ENCODE measurements at regions not wholly inside any gene's neighbourhood (a gene's known extent, or its start where the extent isn't known, plus 50 kb on each side); places are given as distances from the start of the nearest gene placed in this dataset.

DNA sequence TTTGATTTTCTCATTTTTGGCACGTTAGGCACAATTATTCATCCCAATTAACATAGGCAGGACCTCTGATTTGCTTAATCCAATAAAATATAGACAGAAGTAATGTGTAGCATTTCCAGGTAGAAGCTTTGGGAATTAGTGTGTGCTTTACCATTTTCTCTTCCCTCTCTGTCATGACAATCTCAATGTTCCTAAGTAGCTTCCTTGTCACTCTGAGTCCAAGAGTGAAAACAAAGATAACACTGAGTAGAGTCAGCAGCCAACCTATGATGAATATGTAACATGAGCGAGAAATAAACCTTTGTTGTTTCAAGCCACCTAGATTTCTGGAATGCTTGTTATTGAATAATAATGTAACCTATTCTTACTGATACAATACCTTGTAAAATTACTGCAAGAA lies 283.8 kb downstream of the OMA1 start:
- 83% methylated on average over 2 of the region's 2 CpGs for WGBS
- no peaks in the 10 kb centered on the region for H3K4me1 ChIP-seq (ENCODE audit: control insufficient read depth in 4 of 4, insufficient read depth in 4 of 4, low read length in 3 of 4)
- TF ChIP-seq HNF4G (IDR thresholded peaks at IDR 0.05): no peak
- no peak for TF ChIP-seq RAD21 (IDR thresholded peaks at IDR 0.05)
- no peak for TF ChIP-seq SP1 (IDR thresholded peaks at IDR 0.05)
- TF ChIP-seq, protein P1, sequence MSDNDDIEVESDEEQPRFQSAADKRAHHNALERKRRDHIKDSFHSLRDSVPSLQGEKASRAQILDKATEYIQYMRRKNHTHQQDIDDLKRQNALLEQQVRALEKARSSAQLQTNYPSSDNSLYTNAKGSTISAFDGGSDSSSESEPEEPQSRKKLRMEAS (IDR thresholded peaks at IDR 0.05): no peak
- TF ChIP-seq GABPA (IDR thresholded peaks at IDR 0.05 in 1 of 2, conservative IDR thresholded peaks at IDR 0.05 in 1 of 2): no peak
- no peak for TF ChIP-seq RXRA (IDR thresholded peaks at IDR 0.05)
- H3K27me3 ChIP-seq (ENCODE audit: control insufficient read depth in 4 of 4, insufficient read depth in 4 of 4, low read length in 3 of 4): no peaks in the 10 kb centered on the region
- DNase-seq (ENCODE audit: low spot score): no peak
- H3K9me3 ChIP-seq (ENCODE audit: control insufficient read depth in 4 of 4, low read length in 3 of 4): no peaks in the 10 kb centered on the region
- H3K36me3 ChIP-seq (ENCODE audit: control insufficient read depth in 4 of 4, insufficient read depth in 3 of 4, low read depth in 1 of 4, low read length in 3 of 4): no peaks in the 10 kb centered on the region
- no peak overlapping the region for H3K27ac ChIP-seq (ENCODE audit: low read depth in 1 of 2, low read length in 2 of 2)
- H3K9ac ChIP-seq (ENCODE audit: low read depth in 1 of 2, low read length in 2 of 2): no peak overlapping the region
- no peak overlapping the region for H3K4me3 ChIP-seq (ENCODE audit: low read depth in 1 of 3, low read length in 3 of 3)

DNA sequence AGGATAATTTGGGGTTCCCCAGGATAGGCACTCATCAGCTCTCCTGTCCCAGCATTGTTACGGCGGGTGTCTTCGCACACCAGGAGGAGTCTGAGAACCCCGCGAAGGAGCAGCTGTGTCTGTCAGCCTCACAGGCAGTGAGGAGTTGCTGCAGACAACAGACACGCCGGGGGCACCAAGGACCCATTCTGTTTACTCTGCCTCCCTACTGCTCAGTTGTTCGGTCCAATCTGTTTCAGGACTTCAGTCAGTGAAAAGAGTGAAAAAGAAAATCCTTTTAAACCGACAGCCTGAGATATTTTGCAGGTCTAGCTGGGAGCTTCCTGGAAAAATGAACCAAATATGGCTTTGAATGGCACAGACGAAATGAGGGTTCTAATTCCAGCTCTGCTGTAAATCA lies 288.4 kb downstream of the OMA1 start:
- Histone ChIP-seq H3K9ac (ENCODE audit: low read depth in 1 of 2, low read length in 2 of 2) (no peak overlapping the region), H3K9me3 (ENCODE audit: control insufficient read depth in 4 of 4, low read length in 3 of 4) (no peaks in the 10 kb centered on the region), H3K4me1 (ENCODE audit: control insufficient read depth in 4 of 4, insufficient read depth in 4 of 4, low read length in 3 of 4) (no peaks in the 10 kb centered on the region), H3K27me3 (ENCODE audit: control insufficient read depth in 4 of 4, insufficient read depth in 4 of 4, low read length in 3 of 4) (no peaks in the 10 kb centered on the region), H3K4me3 (ENCODE audit: low read depth in 1 of 3, low read length in 3 of 3) (no peak overlapping the region), H3K27ac (ENCODE audit: low read depth in 1 of 2, low read length in 2 of 2) (no peak overlapping the region), H3K36me3 (ENCODE audit: control insufficient read depth in 4 of 4, insufficient read depth in 3 of 4, low read depth in 1 of 4, low read length in 3 of 4) (no peaks in the 10 kb centered on the region)
- 86% methylated on average over 10 of the region's 10 CpGs for WGBS
- TF ChIP-seq, protein P1 (IDR thresholded peaks at IDR 0.05): no peak
- TF ChIP-seq GABPA (IDR thresholded peaks at IDR 0.05 in 1 of 2, conservative IDR thresholded peaks at IDR 0.05 in 1 of 2): no peak
- no peak for TF ChIP-seq EGR1 (IDR thresholded peaks at IDR 0.05; ENCODE audit: low read depth in 2 of 2)
- no peak for TF ChIP-seq TAF1 (conservative IDR thresholded peaks at IDR 0.05)
- DNase-seq (ENCODE audit: low spot score): no peak

DNA sequence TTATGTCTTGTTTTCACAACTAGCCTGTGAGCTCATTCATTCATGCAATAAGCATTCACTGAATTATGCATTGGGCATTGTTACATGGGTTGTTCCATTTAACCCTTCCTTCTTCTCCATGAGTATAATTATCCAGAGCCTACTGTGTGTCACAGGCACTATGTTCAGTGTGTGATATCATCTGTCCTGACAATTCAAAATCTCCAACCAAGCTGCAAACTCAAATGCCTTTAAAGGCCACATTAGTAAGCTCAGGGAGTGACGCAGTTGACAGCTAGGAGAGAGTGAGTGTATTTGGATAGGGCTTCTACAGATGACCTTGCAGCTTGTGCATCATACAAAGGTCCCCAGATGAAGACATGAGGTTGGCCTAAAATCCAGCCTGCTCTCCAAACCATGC lies 289.5 kb downstream of the OMA1 start:
- no peak for TF ChIP-seq FOXA2 (IDR thresholded peaks at IDR 0.05)
- TF ChIP-seq EGR1 (IDR thresholded peaks at IDR 0.05; ENCODE audit: low read depth in 2 of 2): no peak
- TF ChIP-seq, protein P2, sequence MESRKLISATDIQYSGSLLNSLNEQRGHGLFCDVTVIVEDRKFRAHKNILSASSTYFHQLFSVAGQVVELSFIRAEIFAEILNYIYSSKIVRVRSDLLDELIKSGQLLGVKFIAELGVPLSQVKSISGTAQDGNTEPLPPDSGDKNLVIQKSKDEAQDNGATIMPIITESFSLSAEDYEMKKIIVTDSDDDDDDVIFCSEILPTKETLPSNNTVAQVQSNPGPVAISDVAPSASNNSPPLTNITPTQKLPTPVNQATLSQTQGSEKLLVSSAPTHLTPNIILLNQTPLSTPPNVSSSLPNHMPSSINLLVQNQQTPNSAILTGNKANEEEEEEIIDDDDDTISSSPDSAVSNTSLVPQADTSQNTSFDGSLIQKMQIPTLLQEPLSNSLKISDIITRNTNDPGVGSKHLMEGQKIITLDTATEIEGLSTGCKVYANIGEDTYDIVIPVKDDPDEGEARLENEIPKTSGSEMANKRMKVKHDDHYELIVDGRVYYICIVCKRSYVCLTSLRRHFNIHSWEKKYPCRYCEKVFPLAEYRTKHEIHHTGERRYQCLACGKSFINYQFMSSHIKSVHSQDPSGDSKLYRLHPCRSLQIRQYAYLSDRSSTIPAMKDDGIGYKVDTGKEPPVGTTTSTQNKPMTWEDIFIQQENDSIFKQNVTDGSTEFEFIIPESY (IDR thresholded peaks at IDR 0.05): no peak
- no peak for TF ChIP-seq YY1 (IDR thresholded peaks at IDR 0.05)
- TF ChIP-seq, protein P1 (IDR thresholded peaks at IDR 0.05): no peak
- TF ChIP-seq, protein P3, sequence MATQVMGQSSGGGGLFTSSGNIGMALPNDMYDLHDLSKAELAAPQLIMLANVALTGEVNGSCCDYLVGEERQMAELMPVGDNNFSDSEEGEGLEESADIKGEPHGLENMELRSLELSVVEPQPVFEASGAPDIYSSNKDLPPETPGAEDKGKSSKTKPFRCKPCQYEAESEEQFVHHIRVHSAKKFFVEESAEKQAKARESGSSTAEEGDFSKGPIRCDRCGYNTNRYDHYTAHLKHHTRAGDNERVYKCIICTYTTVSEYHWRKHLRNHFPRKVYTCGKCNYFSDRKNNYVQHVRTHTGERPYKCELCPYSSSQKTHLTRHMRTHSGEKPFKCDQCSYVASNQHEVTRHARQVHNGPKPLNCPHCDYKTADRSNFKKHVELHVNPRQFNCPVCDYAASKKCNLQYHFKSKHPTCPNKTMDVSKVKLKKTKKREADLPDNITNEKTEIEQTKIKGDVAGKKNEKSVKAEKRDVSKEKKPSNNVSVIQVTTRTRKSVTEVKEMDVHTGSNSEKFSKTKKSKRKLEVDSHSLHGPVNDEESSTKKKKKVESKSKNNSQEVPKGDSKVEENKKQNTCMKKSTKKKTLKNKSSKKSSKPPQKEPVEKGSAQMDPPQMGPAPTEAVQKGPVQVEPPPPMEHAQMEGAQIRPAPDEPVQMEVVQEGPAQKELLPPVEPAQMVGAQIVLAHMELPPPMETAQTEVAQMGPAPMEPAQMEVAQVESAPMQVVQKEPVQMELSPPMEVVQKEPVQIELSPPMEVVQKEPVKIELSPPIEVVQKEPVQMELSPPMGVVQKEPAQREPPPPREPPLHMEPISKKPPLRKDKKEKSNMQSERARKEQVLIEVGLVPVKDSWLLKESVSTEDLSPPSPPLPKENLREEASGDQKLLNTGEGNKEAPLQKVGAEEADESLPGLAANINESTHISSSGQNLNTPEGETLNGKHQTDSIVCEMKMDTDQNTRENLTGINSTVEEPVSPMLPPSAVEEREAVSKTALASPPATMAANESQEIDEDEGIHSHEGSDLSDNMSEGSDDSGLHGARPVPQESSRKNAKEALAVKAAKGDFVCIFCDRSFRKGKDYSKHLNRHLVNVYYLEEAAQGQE (IDR thresholded peaks at IDR 0.05): no peak
- no peak for TF ChIP-seq NR2F2 (IDR thresholded peaks at IDR 0.05)
- TF ChIP-seq, protein P4, sequence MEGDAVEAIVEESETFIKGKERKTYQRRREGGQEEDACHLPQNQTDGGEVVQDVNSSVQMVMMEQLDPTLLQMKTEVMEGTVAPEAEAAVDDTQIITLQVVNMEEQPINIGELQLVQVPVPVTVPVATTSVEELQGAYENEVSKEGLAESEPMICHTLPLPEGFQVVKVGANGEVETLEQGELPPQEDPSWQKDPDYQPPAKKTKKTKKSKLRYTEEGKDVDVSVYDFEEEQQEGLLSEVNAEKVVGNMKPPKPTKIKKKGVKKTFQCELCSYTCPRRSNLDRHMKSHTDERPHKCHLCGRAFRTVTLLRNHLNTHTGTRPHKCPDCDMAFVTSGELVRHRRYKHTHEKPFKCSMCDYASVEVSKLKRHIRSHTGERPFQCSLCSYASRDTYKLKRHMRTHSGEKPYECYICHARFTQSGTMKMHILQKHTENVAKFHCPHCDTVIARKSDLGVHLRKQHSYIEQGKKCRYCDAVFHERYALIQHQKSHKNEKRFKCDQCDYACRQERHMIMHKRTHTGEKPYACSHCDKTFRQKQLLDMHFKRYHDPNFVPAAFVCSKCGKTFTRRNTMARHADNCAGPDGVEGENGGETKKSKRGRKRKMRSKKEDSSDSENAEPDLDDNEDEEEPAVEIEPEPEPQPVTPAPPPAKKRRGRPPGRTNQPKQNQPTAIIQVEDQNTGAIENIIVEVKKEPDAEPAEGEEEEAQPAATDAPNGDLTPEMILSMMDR (IDR thresholded peaks at IDR 0.05; ENCODE audit: low read depth, low read length, missing input control): no peak
- TF ChIP-seq RAD21 (IDR thresholded peaks at IDR 0.05): no peak
- WGBS: 84% methylated on average over 1 of the region's 1 CpG
- peaks cover 0 to 1% (median 0%) of the 10 kb centered on the region in 4 donors for H3K36me3 ChIP-seq (ENCODE audit: control insufficient read depth in 4 of 4, insufficient read depth in 3 of 4, low read depth in 1 of 4, low read length in 3 of 4)
- no peaks in the 10 kb centered on the region for H3K9me3 ChIP-seq (ENCODE audit: control insufficient read depth in 4 of 4, low read length in 3 of 4)
- no peak overlapping the region for H3K27ac ChIP-seq (ENCODE audit: low read depth in 1 of 2, low read length in 2 of 2)
- H3K4me1 ChIP-seq (ENCODE audit: control insufficient read depth in 4 of 4, insufficient read depth in 4 of 4, low read length in 3 of 4): no peaks in the 10 kb centered on the region
- no peak overlapping the region for H3K4me3 ChIP-seq (ENCODE audit: low read depth in 1 of 3, low read length in 3 of 3)
- no peak for DNase-seq (ENCODE audit: low spot score)
- H3K27me3 ChIP-seq (ENCODE audit: control insufficient read depth in 4 of 4, insufficient read depth in 4 of 4, low read length in 3 of 4): no peaks in the 10 kb centered on the region
- no peak overlapping the region for H3K9ac ChIP-seq (ENCODE audit: low read depth in 1 of 2, low read length in 2 of 2)

All from liver (tissue), 8 donors.